ENCODE measurements at regions not wholly inside any gene's neighbourhood (a gene's known extent, or its start where the extent isn't known, plus 50 kb on each side); places are given as distances from the start of the nearest gene placed in this dataset.

GRCh38 chr3:57009802-57010201 lies 50.7 kb upstream of the SPATA12 start:
- DNase-seq (ENCODE audit: low read depth in 2 of 2), result no peak

GRCh38 chr3:57009367-57009766 lies 51.1 kb upstream of the SPATA12 start:
- no peak for DNase-seq (ENCODE audit: low read depth in 2 of 2)

- peak; percentile 43 to 82 for DNase-seq (ENCODE audit: low read depth in 2 of 2)
These were observed 52.7 kb upstream of the SPATA12 start for GRCh38 chr3:57007521-57008460.

GRCh38 chr3:57006949-57007419 lies 53.5 kb upstream of the SPATA12 start:
- DNase-seq (ENCODE audit: low read depth in 2 of 2), result peak in 1 of 2 donors; percentile 17

- DNase-seq (ENCODE audit: low read depth in 2 of 2), result no peak
These were observed 54.2 kb upstream of the SPATA12 start for GRCh38 chr3:57006179-57006657.

GRCh38 chr3:57004229-57004628 lies 56.2 kb upstream of the SPATA12 start:
- no peak for DNase-seq (ENCODE audit: low read depth in 2 of 2)

GRCh38 chr3:57003676-57004075 lies 56.8 kb upstream of the SPATA12 start:
- DNase-seq (ENCODE audit: low read depth in 2 of 2), result no peak

- no peak for DNase-seq (ENCODE audit: low read depth in 2 of 2)
These were observed 59.1 kb upstream of the SPATA12 start for GRCh38 chr3:57001356-57001755.

GRCh38 chr3:57000012-57000411 lies 60.5 kb upstream of the SPATA12 start:
- no peak for DNase-seq (ENCODE audit: low read depth in 2 of 2)

- no peak for DNase-seq (ENCODE audit: low read depth in 2 of 2)
These were observed 60.9 kb upstream of the SPATA12 start for GRCh38 chr3:56999547-56999946.

- DNase-seq (ENCODE audit: low read depth in 2 of 2), result peak; percentile 24 to 75
These were observed 62.4 kb upstream of the SPATA12 start for GRCh38 chr3:56998076-56998529.

- DNase-seq (ENCODE audit: low read depth in 2 of 2), result no peak
These were observed 62.8 kb upstream of the SPATA12 start for GRCh38 chr3:56997675-56998074.

GRCh38 chr3:56997041-56997440 lies 63.4 kb upstream of the SPATA12 start:
- DNase-seq (ENCODE audit: low read depth in 2 of 2), result no peak

GRCh38 chr3:56994391-56994790 lies 66.1 kb upstream of the SPATA12 start:
- no peak for DNase-seq (ENCODE audit: low read depth in 2 of 2)

GRCh38 chr3:56990641-56991015 lies 69.8 kb upstream of the SPATA12 start:
- DNase-seq (ENCODE audit: low read depth in 2 of 2), result no peak

- DNase-seq (ENCODE audit: low read depth in 2 of 2), result no peak
These were observed 70.4 kb upstream of the SPATA12 start for GRCh38 chr3:56989977-56990640.

- no peak for DNase-seq (ENCODE audit: low read depth in 2 of 2)
These were observed 71.1 kb upstream of the SPATA12 start for GRCh38 chr3:56989169-56989976.

GRCh38 chr3:56988458-56989168 lies 71.9 kb upstream of the SPATA12 start:
- peak; percentile 82 to 86 for DNase-seq (ENCODE audit: low read depth in 2 of 2)

GRCh38 chr3:56987238-56987895 lies 73.1 kb upstream of the SPATA12 start:
- DNase-seq (ENCODE audit: low read depth in 2 of 2), result peak in 1 of 2 donors; percentile 36

GRCh38 chr3:56986347-56986746 lies 74.1 kb upstream of the SPATA12 start:
- no peak for DNase-seq (ENCODE audit: low read depth in 2 of 2)
